Breast epithelium (tissue), 4 donors: ENCODE measurements at regions not wholly inside any gene's neighbourhood (a gene's known extent, or its start where the extent isn't known, plus 50 kb on each side); places are given as distances from the start of the nearest gene placed in this dataset.

Experiments used
- DNase-seq, 2 donors: peaks; one replicate each; pipeline ENCODE4 v3.0.0-alpha.2; 2019; ENCODE audit warnings: low spot score in 2 of 2
- H3K27ac ChIP-seq, 2 donors: fragments of 200-600 bp; sonication (generic) in 1 of 2; one replicate each; pipeline ENCODE4 v1.5.1; 2016 to 2019; ENCODE audit warnings: mild to moderate bottlenecking in 1 of 2
- H3K27me3 ChIP-seq, 2 donors: fragments of 200-600 bp; sonication (generic) in 1 of 2; one replicate each; pipeline versions ENCODE4 v1.5.1 to v1.6.0; 2017 to 2019; ENCODE audit warnings: control low read depth in 1 of 2, mild to moderate bottlenecking in 1 of 2
- H3K36me3 ChIP-seq: fragments of 200-600 bp; one replicate; pipeline ENCODE4 v1.5.1; 2019
- H3K4me1 ChIP-seq, 2 donors: fragments of 200-600 bp; sonication (generic); one replicate each; pipeline ENCODE4 v1.5.1; 2016 to 2019; ENCODE audit warnings: control low read depth in 1 of 2
- H3K4me3 ChIP-seq, 3 donors: fragments of 200-600 bp; sonication (generic); 1 replicate in 2 of 3; 2 replicates in 1 of 3; pipeline ENCODE4 v1.5.1; 2016 to 2019; ENCODE audit warnings: mild to moderate bottlenecking in 3 of 3, moderate library complexity in 2 of 3
- H3K9me3 ChIP-seq, 2 donors: fragments of 200-600 bp; sonication (generic) in 1 of 2; one replicate each; pipeline ENCODE4 v1.5.1; 2016 to 2019; ENCODE audit warnings: control low read depth in 1 of 2
- CTCF ChIP-seq, 3 donors: fragments of 450-650 bp; IDR thresholded peaks; one replicate each; pipeline ENCODE4 v1.5.1; 2016 to 2017; ENCODE audit warnings: antibody characterized with exemption in 3 of 3, mild to moderate bottlenecking in 3 of 3, moderate library complexity in 3 of 3
- POLR2A ChIP-seq: fragments of 450-650 bp; IDR thresholded peaks from one replicate; pipeline ENCODE4 v1.6.1; 2016; ENCODE audit warnings: antibody characterized with exemption, mild to moderate bottlenecking, moderate library complexity
- POLR2AphosphoS5 ChIP-seq, 3 donors: sonication (generic); formaldehyde crosslinking; IDR thresholded peaks; one replicate each; pipeline ENCODE4 v1.6.1; 2017; ENCODE audit warnings: antibody characterized with exemption in 3 of 3
- intact Hi-C: fragments of 100-400 bp; cut with DNase I; formaldehyde crosslinking; loops from one replicate; pipeline ENCODE4 v1.15.1; 2023; ENCODE audit warnings: low total_unique reads

GRCh38 chr5:105218018-105218417 lies 1655.4 kb upstream of the NUDT12 start:
- Histone ChIP-seq H3K36me3 (no peaks in the 10 kb centered on the region), H3K27ac (no peak overlapping the region), H3K4me1 (no peaks in the 10 kb centered on the region), H3K27me3 (no peaks in the 10 kb centered on the region), H3K4me3 (no peak overlapping the region), H3K9me3 (no peaks in the 10 kb centered on the region)
- no peak for DNase-seq
- intact Hi-C loops: no loop called here
- TF ChIP-seq POLR2AphosphoS5 (IDR thresholded peaks at IDR 0.05): no peak

GRCh38 chr5:105213078-105213477 lies 1650.5 kb upstream of the NUDT12 start:
- Histone ChIP-seq H3K9me3 (no peaks in the 10 kb centered on the region), H3K27me3 (no peaks in the 10 kb centered on the region), H3K27ac (no peak overlapping the region), H3K4me3 (no peak overlapping the region), H3K4me1 (no peaks in the 10 kb centered on the region), H3K36me3 (no peaks in the 10 kb centered on the region)
- TF ChIP-seq POLR2A (no peak), POLR2AphosphoS5 (IDR thresholded peaks at IDR 0.05) (no peak), CTCF (IDR thresholded peaks at IDR 0.05) (no peak)
- DNase-seq: no peak
- intact Hi-C loops: no loop called here

GRCh38 chr5:105207066-105207465 lies 1644.5 kb upstream of the NUDT12 start:
- Histone ChIP-seq H3K36me3 (no peaks in the 10 kb centered on the region), H3K4me1 (no peaks in the 10 kb centered on the region), H3K27me3 (no peaks in the 10 kb centered on the region), H3K4me3 (no peak overlapping the region), H3K27ac (no peak overlapping the region), H3K9me3 (no peaks in the 10 kb centered on the region)
- TF ChIP-seq POLR2A: no peak
- no peak for TF ChIP-seq CTCF (IDR thresholded peaks at IDR 0.05)
- TF ChIP-seq POLR2AphosphoS5 (IDR thresholded peaks at IDR 0.05): no peak
- no peak for DNase-seq
- intact Hi-C loops: no loop called here

- Histone ChIP-seq H3K4me1 (no peaks in the 10 kb centered on the region), H3K36me3 (no peaks in the 10 kb centered on the region), H3K27me3 (no peaks in the 10 kb centered on the region), H3K4me3 (no peak overlapping the region), H3K27ac (no peak overlapping the region), H3K9me3 (no peaks in the 10 kb centered on the region)
- DNase-seq: no peak
- intact Hi-C loops: no loop called here
- TF ChIP-seq POLR2AphosphoS5 (IDR thresholded peaks at IDR 0.05): no peak
- TF ChIP-seq POLR2A: no peak
- no peak for TF ChIP-seq CTCF (IDR thresholded peaks at IDR 0.05)
Observed at GRCh38 chr5:105197531-105197930, 1634.9 kb upstream of the NUDT12 start.

- H3K27me3 ChIP-seq: no peaks in the 10 kb centered on the region
- no peak overlapping the region for H3K27ac ChIP-seq
- H3K4me1 ChIP-seq: no peaks in the 10 kb centered on the region
- intact Hi-C loops: no loop called here
- no peaks in the 10 kb centered on the region for H3K9me3 ChIP-seq
- no peak for DNase-seq
- H3K36me3 ChIP-seq: no peaks in the 10 kb centered on the region
- no peak for TF ChIP-seq CTCF (IDR thresholded peaks at IDR 0.05)
- TF ChIP-seq POLR2AphosphoS5 (IDR thresholded peaks at IDR 0.05): no peak
- TF ChIP-seq POLR2A: no peak
- H3K4me3 ChIP-seq: no peak overlapping the region
Observed at GRCh38 chr5:105195765-105196164, 1633.2 kb upstream of the NUDT12 start.

- DNase-seq: no peak
- no peaks in the 10 kb centered on the region for H3K9me3 ChIP-seq
- intact Hi-C loops: no loop called here
- no peaks in the 10 kb centered on the region for H3K27me3 ChIP-seq
- no peak overlapping the region for H3K4me3 ChIP-seq
- no peak for TF ChIP-seq POLR2AphosphoS5 (IDR thresholded peaks at IDR 0.05)
- no peak for TF ChIP-seq POLR2A
- no peaks in the 10 kb centered on the region for H3K4me1 ChIP-seq
- H3K36me3 ChIP-seq: no peaks in the 10 kb centered on the region
- no peak overlapping the region for H3K27ac ChIP-seq
Observed at GRCh38 chr5:105172918-105173317, 1610.3 kb upstream of the NUDT12 start.
